ENCODE measurements at regions not wholly inside any gene's neighbourhood (a gene's known extent, or its start where the extent isn't known, plus 50 kb on each side); places are given as distances from the start of the nearest gene placed in this dataset.

GRCh38 chr1:220385158-220385557, 112.9 kb upstream of the RAB3GAP2 start:
- no peak overlapping the region for H2AK5ac ChIP-seq (ENCODE audit: low read depth, low read length)
- no peak overlapping the region for H4K5ac ChIP-seq (ENCODE audit: insufficient read length, low read depth, low read length)
- no peaks in the 10 kb centered on the region for H4K20me1 ChIP-seq (replicated peaks in 1 of 2; ENCODE audit: control insufficient read depth in 1 of 2, insufficient read depth in 2 of 2, low read length in 2 of 2)
- H3K9me3 ChIP-seq (ENCODE audit: insufficient read depth in 2 of 2, low read depth in 1 of 2, low read length in 1 of 2): no peaks in the 10 kb centered on the region
- no peak overlapping the region for H3K9ac ChIP-seq (replicated peaks in 1 of 4; ENCODE audit: extremely low read depth in 1 of 4, low read depth in 3 of 4, low read length in 3 of 4)
- no peak overlapping the region for H2BK12ac ChIP-seq (ENCODE audit: low read depth, low read length)
- H2BK20ac ChIP-seq (ENCODE audit: low read length): no peak overlapping the region
- no peak overlapping the region for H3K4me2 ChIP-seq (ENCODE audit: insufficient read depth in 1 of 2, low read depth in 2 of 2, low read length in 2 of 2)
- no peak overlapping the region for H2BK15ac ChIP-seq (ENCODE audit: low read length)
- H3K14ac ChIP-seq (ENCODE audit: insufficient read length): no peak overlapping the region
- no peak overlapping the region for H3K4ac ChIP-seq (replicated peaks; ENCODE audit: insufficient read length, low read depth, low read length)
- H3K79me2 ChIP-seq (ENCODE audit: control insufficient read depth in 1 of 2, insufficient read depth in 2 of 2, low read length in 2 of 2): no peaks in the 10 kb centered on the region
- H2BK5ac ChIP-seq (ENCODE audit: low read depth, low read length): no peak overlapping the region
- CTCF ChIA-PET (ENCODE audit: partially characterized antibody): interaction anchor here (5.8 kb wide), 1 partner anchor 14 kb away, joined by 49 read pairs; no protein-coding TSS in a partner anchor
- H3K79me1 ChIP-seq (ENCODE audit: low read depth, low read length): no peaks in the 10 kb centered on the region
- H2AFZ ChIP-seq (ENCODE audit: low read length): no peak overlapping the region
- 94% methylated on average over 1 of the region's 1 CpG; no CpG with 5 or more reads in 1 of the 2 experiments for WGBS, 2 experiments (ENCODE audit: extremely low coverage in 1 of 2, insufficient coverage in 1 of 2, insufficient read length in 1 of 2, insufficient replicate concordance in 2 of 2, low coverage in 1 of 2, low lambda C conversion rate in 2 of 2, missing lambda C conversion rate in 1 of 2)
- H3K23me2 ChIP-seq (ENCODE audit: low read depth, low read length): no peaks in the 10 kb centered on the region
- no peak overlapping the region for H3K56ac ChIP-seq (replicated peaks; ENCODE audit: insufficient read length, low read depth, low read length)
- peaks cover 0 to 5% (median under 1%) of the 10 kb centered on the region in 4 experiments; a peak in 2 of 7 replicates for H3K4me1 ChIP-seq (replicated peaks in 1 of 4; ENCODE audit: control insufficient read depth in 3 of 4, insufficient read depth in 4 of 4, low read length in 3 of 4)
- H3K27me3 ChIP-seq (replicated peaks in 1 of 4; ENCODE audit: control insufficient read depth in 3 of 4, extremely low read depth in 1 of 4, insufficient read depth in 3 of 4, low read length in 3 of 4): no peaks in the 10 kb centered on the region
- no peaks in the 10 kb centered on the region for H3K36me3 ChIP-seq (ENCODE audit: control insufficient read depth in 2 of 4, insufficient read depth in 4 of 4, low read length in 3 of 4)
- FAIRE-seq (no peak), DNase-seq (ENCODE audit: low read depth in 1 of 2, low spot score in 2 of 2) (no peak)
- H3K18ac ChIP-seq (ENCODE audit: extremely low read depth, low read length): no peak overlapping the region
- no peak overlapping the region for H4K91ac ChIP-seq (replicated peaks; ENCODE audit: insufficient read length, low read length)
- POLR2A ChIA-PET (ENCODE audit: partially characterized antibody): no interaction called here
- H3K27ac ChIP-seq (ENCODE audit: low read depth, low read length): no peak overlapping the region
- H4K8ac ChIP-seq (ENCODE audit: extremely low read depth, insufficient read depth, low read length): no peak overlapping the region
- H3K23ac ChIP-seq (ENCODE audit: insufficient read length): no peak overlapping the region
- no peak overlapping the region for H2BK120ac ChIP-seq (replicated peaks; ENCODE audit: low read depth, low read length)
- no peak overlapping the region for H3K4me3 ChIP-seq (ENCODE audit: extremely low read depth in 1 of 4, insufficient read depth in 2 of 4, low read depth in 3 of 4, low read length in 4 of 4)
- TF ChIP-seq POLR2AphosphoS5 (IDR thresholded peaks at IDR 0.05; ENCODE audit: low read depth, low read length) (no peak), SAP30 (IDR thresholded peaks at IDR 0.05; ENCODE audit: insufficient read depth, insufficient replicate concordance, low read length) (no peak), CTCF (IDR thresholded peaks at IDR 0.05; ENCODE audit: control extremely low read depth in 1 of 3, insufficient read depth in 1 of 3, low read depth in 1 of 3, low read length in 3 of 3) (no peak), PHF8 (conservative IDR thresholded peaks at IDR 0.05; ENCODE audit: low read depth, low read length) (no peak), NANOG (IDR thresholded peaks at IDR 0.05; ENCODE audit: insufficient read depth, low read depth, low read length, poor library complexity, severe bottlenecking) (no peak), ATF2 (IDR thresholded peaks at IDR 0.05; ENCODE audit: low read length) (no peak), JUN (IDR thresholded peaks at IDR 0.05; ENCODE audit: low read depth, low read length) (no peak)

Measured in H1 (cell line).